ENCODE measurements at regions not wholly inside any gene's neighbourhood (a gene's known extent, or its start where the extent isn't known, plus 50 kb on each side); places are given as distances from the start of the nearest gene placed in this dataset.

GRCh38 chr10:53726921-53727320 lies 954.3 kb upstream of the MBL2 start:
- TF ChIP-seq CTCF (IDR thresholded peaks at IDR 0.05; ENCODE audit: insufficient read depth, low read length, poor library complexity, severe bottlenecking), result no peak
- no peak for TF ChIP-seq EZH2phosphoT487 (conservative IDR thresholded peaks at IDR 0.05; ENCODE audit: low read length)

Data from SU-DHL-6 (cell line).